Activated CD4-positive, alpha-beta T cell treated with anti-CD3 and anti-CD28 coated beads, Interleukin-2, amount 50 U/mL, for 48 hours (primary cell): ENCODE measurements at regions not wholly inside any gene's neighbourhood (a gene's known extent, or its start where the extent isn't known, plus 50 kb on each side); places are given as distances from the start of the nearest gene placed in this dataset.

ENCODE experiments used
- DNase-seq, 2 experiments: peaks; one replicate each; pipeline ENCODE4 v3.0.0-alpha.2; 2020

DNA sequence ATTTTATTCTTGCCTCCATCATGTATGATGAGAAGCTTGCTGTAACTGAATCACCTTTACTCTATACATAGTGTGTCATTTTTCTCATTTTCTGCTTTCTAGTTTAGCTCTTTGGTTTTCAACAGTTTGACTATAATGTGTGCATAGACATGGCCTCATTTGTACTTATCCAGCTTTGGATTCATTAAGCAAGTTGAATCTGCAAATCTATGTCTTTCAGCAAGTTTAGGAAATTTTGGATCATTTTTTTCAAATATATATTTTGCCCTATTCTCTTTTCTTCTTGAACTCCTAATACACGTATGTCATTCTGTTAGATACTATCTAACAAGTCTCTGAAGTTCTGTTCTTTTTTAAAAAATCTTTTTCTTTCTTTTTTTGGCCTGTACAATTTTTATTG is 57.8 kb downstream of the PRLHR start:
- DNase-seq = no peak

- no peak for DNase-seq
These were observed 61.3 kb downstream of the PRLHR start for GRCh38 chr10:118534136-118534535.

- DNase-seq = no peak
These were observed 64.2 kb downstream of the PRLHR start for GRCh38 chr10:118531105-118531852.

GRCh38 chr10:118528426-118528825 is 67.0 kb downstream of the PRLHR start:
- DNase-seq = no peak

- DNase-seq = no peak
These were observed 71.7 kb downstream of the PRLHR start for GRCh38 chr10:118523775-118524174.

- DNase-seq = no peak
These were observed 72.5 kb downstream of the PRLHR start for GRCh38 chr10:118522791-118523498.

- DNase-seq = no peak
These were observed 73.9 kb downstream of the PRLHR start for GRCh38 chr10:118521415-118522117.

- DNase-seq = no peak
These were observed 75.2 kb downstream of the PRLHR start for GRCh38 chr10:118520116-118520742.

GRCh38 chr10:118518095-118518494 is 77.4 kb downstream of the PRLHR start:
- DNase-seq = no peak

GRCh38 chr10:118516716-118517115 is 78.7 kb downstream of the PRLHR start:
- no peak for DNase-seq

GRCh38 chr10:118513174-118513573 is 82.3 kb downstream of the PRLHR start:
- no peak for DNase-seq

DNA sequence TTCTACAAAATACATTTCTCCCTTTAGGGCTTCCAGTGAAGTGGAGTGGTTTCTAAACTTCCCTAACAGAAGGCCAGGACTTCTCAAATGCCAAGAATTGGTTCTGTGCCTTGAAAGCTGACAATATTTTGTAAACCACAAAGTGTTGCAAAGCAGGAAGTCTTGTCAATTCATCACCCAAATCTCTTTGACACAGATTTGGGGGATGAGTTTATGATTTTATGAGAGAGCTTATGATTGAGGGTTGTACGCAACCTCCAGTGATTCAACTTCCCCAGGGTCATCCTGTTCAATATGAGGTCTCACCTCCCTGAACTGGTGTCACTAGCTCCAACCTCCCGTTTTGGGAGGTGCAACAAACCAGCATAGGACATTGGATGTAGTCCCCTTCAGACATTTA is 83.7 kb downstream of the PRLHR start:
- DNase-seq = no peak

DNA sequence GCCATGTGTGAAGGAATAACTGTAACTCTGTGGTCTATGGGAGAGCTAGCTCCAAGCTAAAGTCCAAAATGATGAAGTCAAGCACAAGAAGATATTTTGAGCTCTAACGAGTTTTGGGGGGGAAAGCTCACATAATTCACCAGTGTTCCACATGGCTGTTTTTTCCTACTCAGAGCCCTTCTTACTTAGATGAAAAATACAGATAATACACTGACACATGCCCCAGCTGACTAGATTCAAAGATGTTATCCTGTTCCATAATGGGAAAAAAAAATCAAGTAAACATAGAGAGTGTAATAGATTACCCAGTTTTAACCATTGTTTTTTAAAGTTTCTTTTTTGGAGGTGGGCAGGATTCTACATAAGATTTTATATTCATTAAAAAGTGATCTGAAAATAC is 86.6 kb downstream of the PRLHR start:
- no peak for DNase-seq

DNA sequence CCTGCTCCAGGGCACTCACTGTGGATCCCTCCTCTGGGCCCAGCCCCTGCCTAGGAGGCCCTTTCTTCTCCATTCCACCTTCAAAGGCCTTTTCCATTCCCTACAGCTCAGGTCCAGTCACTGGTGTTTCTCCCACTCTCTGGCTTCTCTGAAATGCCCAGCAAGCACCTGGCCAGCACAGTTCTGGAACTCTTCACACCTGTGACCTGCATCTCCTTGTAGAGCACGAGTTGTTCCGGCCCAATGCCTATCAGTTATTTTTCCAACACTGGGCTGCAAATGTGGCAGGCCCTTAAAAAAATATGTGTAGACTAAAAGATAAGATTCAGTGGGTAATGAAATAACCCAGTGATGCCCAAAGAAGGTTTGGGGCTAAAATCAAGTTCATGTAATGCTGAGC is 87.1 kb downstream of the PRLHR start:
- no peak for DNase-seq

DNA sequence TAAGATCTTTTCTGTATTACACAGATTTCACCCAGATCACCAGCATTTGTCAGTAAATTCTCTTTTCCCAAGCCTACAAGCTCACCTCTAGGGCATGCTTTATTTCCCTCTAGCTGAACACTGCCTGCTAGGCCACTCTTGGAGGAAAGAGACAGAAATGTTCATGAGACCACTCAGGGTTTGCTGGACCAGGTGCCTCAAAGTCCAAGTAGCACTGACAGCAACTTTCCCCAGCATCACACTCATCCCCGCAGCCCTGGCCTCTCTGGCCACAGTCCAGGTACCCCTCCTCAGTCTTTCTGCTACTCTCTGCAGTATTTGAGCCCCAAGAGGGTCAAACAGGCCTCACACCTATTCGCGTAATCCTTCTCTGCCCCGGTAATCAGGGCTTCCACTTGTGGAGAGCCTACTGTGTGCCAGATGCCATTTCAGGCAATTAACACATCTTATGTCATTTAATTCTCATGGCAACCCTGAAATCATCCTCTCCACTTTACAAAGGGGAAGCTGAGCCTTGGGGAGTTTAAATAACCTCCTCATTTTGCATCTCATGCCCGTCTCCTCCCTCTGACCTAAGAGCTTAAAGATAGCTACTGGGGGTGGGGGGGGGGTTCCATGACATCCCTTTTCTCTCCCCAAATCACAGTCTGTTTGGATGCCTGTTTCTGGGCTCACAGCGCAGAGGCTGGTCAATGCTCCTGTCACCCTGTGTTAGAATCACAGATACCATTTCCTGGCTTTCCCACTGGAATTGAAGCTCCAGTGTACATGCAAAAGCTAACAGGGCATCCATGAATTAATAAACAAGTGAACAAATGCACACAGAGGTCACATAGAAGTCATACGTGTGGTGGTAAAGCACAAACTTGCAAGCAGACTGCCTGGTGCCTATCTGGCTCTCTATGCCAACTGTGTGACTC is 88.5 kb downstream of the PRLHR start:
- no peak for DNase-seq

DNA sequence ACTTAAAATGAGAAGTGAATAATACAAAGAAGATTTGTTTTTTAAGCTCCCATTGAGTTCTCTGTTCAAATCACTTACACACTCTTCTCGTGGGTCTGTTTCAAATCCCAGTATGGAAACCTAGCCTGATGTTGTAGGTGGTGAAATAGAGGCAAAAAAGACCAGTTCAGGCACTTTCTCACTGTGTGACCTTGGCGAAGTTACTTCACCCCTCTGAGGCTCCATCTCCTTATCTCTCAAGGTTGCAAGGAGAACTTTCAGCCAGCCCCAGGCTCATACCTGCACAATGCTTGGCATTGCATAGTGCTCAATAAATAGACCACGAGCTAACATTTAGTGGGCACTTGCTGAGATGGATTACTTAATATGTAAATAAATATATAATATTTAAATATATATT is 90.1 kb downstream of the PRLHR start:
- DNase-seq = no peak

- DNase-seq = no peak
These were observed 90.8 kb downstream of the PRLHR start for GRCh38 chr10:118504467-118505205.

GRCh38 chr10:118504044-118504443 is 91.4 kb downstream of the PRLHR start:
- DNase-seq = no peak

- DNase-seq = no peak
These were observed 92.3 kb downstream of the PRLHR start for GRCh38 chr10:118503192-118503591.

GRCh38 chr10:118501637-118502440 is 93.6 kb downstream of the PRLHR start:
- DNase-seq = no peak

- no peak for DNase-seq
These were observed 94.3 kb downstream of the PRLHR start for GRCh38 chr10:118501171-118501570.
